Fibroblast of mammary gland (primary cell): ENCODE measurements at regions not wholly inside any gene's neighbourhood (a gene's known extent, or its start where the extent isn't known, plus 50 kb on each side); places are given as distances from the start of the nearest gene placed in this dataset.

Source experiments
- DNase-seq: peaks from one replicate; pipeline ENCODE4 v3.0.0-alpha.2; 2010; ENCODE audit warnings: low read depth
- H3K4me3 ChIP-seq: 2 replicates; pipeline ENCODE4 v1.5.1; 2011; ENCODE audit warnings: low read depth, mild to moderate bottlenecking, low read length, moderate library complexity; ENCODE audit not compliant: control insufficient read depth
- CTCF ChIP-seq: conservative IDR thresholded peaks from 2 replicates; pipeline ENCODE4 v1.5.1; 2011; ENCODE audit warnings: low read depth, low read length, inconsistent platforms; ENCODE audit not compliant: control insufficient read depth, insufficient read depth

DNA sequence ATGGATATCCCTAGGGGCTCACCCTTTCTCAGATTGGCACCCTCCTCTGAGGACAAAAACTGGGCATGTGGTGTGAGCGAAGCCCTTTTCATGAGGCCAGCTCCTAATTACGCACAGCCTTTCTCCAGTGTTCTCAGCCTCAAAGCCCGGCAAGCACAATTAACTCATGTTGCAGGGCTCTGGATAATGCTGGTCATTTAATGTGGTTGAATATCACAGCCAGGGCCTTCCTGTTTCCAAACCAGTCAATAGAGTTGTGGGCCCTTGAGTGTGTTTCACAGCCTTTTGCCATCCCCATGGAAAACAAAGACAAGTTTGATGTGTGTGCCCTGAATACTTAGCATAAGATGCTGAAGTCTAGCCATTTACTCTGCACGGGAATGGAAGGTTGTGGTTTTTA lies 114.2 kb upstream of the ARHGAP5 start:
- no peak for DNase-seq
- no peak for TF ChIP-seq CTCF

GRCh38 chr14:31963587-31963986 lies 113.5 kb upstream of the ARHGAP5 start:
- TF ChIP-seq CTCF, result no peak
- DNase-seq, result no peak
- H3K4me3 ChIP-seq, result no peak overlapping the region

More for the DNA sequence above, 114.2 kb upstream of the ARHGAP5 start:
- no peak overlapping the region for H3K4me3 ChIP-seq

DNA sequence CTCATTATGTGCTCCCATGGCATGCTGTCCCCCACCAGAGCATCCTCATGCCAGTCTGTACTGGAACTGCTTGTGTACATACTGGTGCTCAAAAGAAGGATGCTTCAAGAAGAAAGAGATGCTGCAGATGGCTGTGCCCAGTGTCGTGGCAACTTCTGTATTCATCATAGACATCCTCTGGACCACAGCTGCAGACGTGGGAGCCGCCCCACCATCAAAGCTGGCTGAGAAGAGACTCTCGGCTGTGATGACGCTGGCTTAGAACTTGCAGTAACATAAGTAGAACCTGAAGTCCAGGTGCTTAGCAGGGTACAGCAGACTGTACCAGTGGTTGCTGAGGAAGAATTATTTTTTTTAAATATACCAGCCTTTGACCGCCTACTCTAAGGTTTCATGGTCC lies 112.6 kb upstream of the ARHGAP5 start:
- H3K4me3 ChIP-seq, result no peak overlapping the region
- no peak for TF ChIP-seq CTCF
- no peak for DNase-seq

DNA sequence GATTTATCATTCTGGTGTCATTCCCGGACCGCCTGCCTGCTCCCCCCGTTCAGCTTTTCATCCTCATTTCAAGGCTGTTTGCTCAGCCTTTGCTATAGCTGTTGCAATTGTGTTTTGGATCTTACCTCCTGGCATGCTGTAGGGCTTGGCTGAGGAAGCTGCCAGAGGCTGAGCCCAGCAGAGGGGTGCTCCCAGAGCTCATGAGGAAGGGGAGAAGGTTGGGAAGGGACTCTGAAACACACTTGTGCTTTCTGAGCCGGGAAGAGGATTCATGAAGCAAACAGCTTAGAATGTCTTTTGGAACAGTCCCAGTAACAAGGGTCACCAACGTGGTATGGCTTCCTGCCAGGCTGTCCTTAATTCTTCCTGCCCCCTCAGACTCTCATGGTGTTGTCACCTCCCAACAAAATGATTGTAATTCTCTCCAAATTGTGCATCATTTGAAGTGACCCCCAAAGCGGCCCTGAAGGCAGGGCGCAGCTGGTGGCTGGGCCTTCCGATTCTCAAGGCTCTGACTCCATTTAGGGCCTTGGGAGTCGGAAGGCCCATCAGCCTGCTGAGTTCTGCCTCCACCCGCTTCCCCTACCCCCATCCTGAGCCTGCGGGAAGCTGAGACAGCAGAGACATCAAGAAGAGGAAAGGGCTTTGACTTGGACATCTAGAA lies 111.9 kb upstream of the ARHGAP5 start:
- no peak for DNase-seq
- no peak for TF ChIP-seq CTCF

GRCh38 chr14:31965735-31966598 lies 111.1 kb upstream of the ARHGAP5 start:
- no peak for TF ChIP-seq CTCF
- DNase-seq, result no peak
- H3K4me3 ChIP-seq, result no peak overlapping the region

More for the DNA sequence above, 111.9 kb upstream of the ARHGAP5 start:
- H3K4me3 ChIP-seq, result no peak overlapping the region

- no peak for DNase-seq
- no peak for TF ChIP-seq CTCF
- no peak overlapping the region for H3K4me3 ChIP-seq
Measured at GRCh38 chr14:31966896-31967668, 110.0 kb upstream of the ARHGAP5 start.
